ENCODE measurements at regions not wholly inside any gene's neighbourhood (a gene's known extent, or its start where the extent isn't known, plus 50 kb on each side); places are given as distances from the start of the nearest gene placed in this dataset.
"Not testable (repeated sequence)": the region's sequence is repeated elsewhere in the genome, so short reads cannot be mapped to it uniquely, and the experiment has no call there.

- in situ Hi-C loops (cut with HindIII; ENCODE audit: low pct_unique_long_range_greater_than_20kb, low sequenced_read_pairs): no loop called here
- DNase-seq (ENCODE audit: low read depth, low spot score): no peak
These were observed 317.9 kb upstream of the DIPK2B start for GRCh38 chrX:45518552-45518951.

- DNase-seq (ENCODE audit: low read depth, low spot score): no peak
- in situ Hi-C loops (cut with HindIII; ENCODE audit: low pct_unique_long_range_greater_than_20kb, low sequenced_read_pairs): no loop called here
These were observed 316.7 kb upstream of the DIPK2B start for GRCh38 chrX:45517090-45517973.

GRCh38 chrX:45515262-45516215 is 314.9 kb upstream of the DIPK2B start:
- DNase-seq (ENCODE audit: low read depth, low spot score): peak; percentile 45
- in situ Hi-C loops (cut with HindIII; ENCODE audit: low pct_unique_long_range_greater_than_20kb, low sequenced_read_pairs): no loop called here

- in situ Hi-C loops (cut with HindIII; ENCODE audit: low pct_unique_long_range_greater_than_20kb, low sequenced_read_pairs): no loop called here
- DNase-seq (ENCODE audit: low read depth, low spot score): peak; percentile 1
These were observed 312.4 kb upstream of the DIPK2B start for GRCh38 chrX:45513042-45513441.

GRCh38 chrX:45508454-45508853 is 307.8 kb upstream of the DIPK2B start:
- in situ Hi-C loops (cut with HindIII; ENCODE audit: low pct_unique_long_range_greater_than_20kb, low sequenced_read_pairs): no loop called here
- DNase-seq (ENCODE audit: low read depth, low spot score): no peak

- in situ Hi-C loops (cut with HindIII; ENCODE audit: low pct_unique_long_range_greater_than_20kb, low sequenced_read_pairs): no loop called here
- no peak for DNase-seq (ENCODE audit: low read depth, low spot score)
These were observed 305.6 kb upstream of the DIPK2B start for GRCh38 chrX:45506149-45506730.

- in situ Hi-C loops (cut with HindIII; ENCODE audit: low pct_unique_long_range_greater_than_20kb, low sequenced_read_pairs): no loop called here
- DNase-seq (ENCODE audit: low read depth, low spot score): no peak
These were observed 304.5 kb upstream of the DIPK2B start for GRCh38 chrX:45505214-45505613.

- in situ Hi-C loops (cut with HindIII; ENCODE audit: low pct_unique_long_range_greater_than_20kb, low sequenced_read_pairs); DNase-seq (ENCODE audit: low read depth, low spot score): not testable (repeated sequence)
These were observed 303.2 kb upstream of the DIPK2B start for GRCh38 chrX:45503787-45504362.

GRCh38 chrX:45502396-45502795 is 301.7 kb upstream of the DIPK2B start:
- in situ Hi-C loops (cut with HindIII; ENCODE audit: low pct_unique_long_range_greater_than_20kb, low sequenced_read_pairs): no loop called here
- DNase-seq (ENCODE audit: low read depth, low spot score): no peak

GRCh38 chrX:45497290-45497689 is 296.6 kb upstream of the DIPK2B start:
- in situ Hi-C loops (cut with HindIII; ENCODE audit: low pct_unique_long_range_greater_than_20kb, low sequenced_read_pairs): no loop called here
- no peak for DNase-seq (ENCODE audit: low read depth, low spot score)

GRCh38 chrX:45485719-45486118 is 285.0 kb upstream of the DIPK2B start:
- DNase-seq (ENCODE audit: low read depth, low spot score): no peak
- in situ Hi-C loops (cut with HindIII; ENCODE audit: low pct_unique_long_range_greater_than_20kb, low sequenced_read_pairs): no loop called here

- in situ Hi-C loops (cut with HindIII; ENCODE audit: low pct_unique_long_range_greater_than_20kb, low sequenced_read_pairs): no loop called here
- DNase-seq (ENCODE audit: low read depth, low spot score): no peak
These were observed 279.3 kb upstream of the DIPK2B start for GRCh38 chrX:45479835-45480422.

GRCh38 chrX:45479196-45479834 is 278.6 kb upstream of the DIPK2B start:
- DNase-seq (ENCODE audit: low read depth, low spot score): no peak
- in situ Hi-C loops (cut with HindIII; ENCODE audit: low pct_unique_long_range_greater_than_20kb, low sequenced_read_pairs): no loop called here

- no peak for DNase-seq (ENCODE audit: low read depth, low spot score)
- in situ Hi-C loops (cut with HindIII; ENCODE audit: low pct_unique_long_range_greater_than_20kb, low sequenced_read_pairs): no loop called here
These were observed 272.3 kb upstream of the DIPK2B start for GRCh38 chrX:45472968-45473367.

- in situ Hi-C loops (cut with HindIII; ENCODE audit: low pct_unique_long_range_greater_than_20kb, low sequenced_read_pairs); DNase-seq (ENCODE audit: low read depth, low spot score): not testable (repeated sequence)
These were observed 266.9 kb upstream of the DIPK2B start for GRCh38 chrX:45467537-45467936.

GRCh38 chrX:45455732-45456131 is 255.1 kb upstream of the DIPK2B start:
- in situ Hi-C loops (cut with HindIII; ENCODE audit: low pct_unique_long_range_greater_than_20kb, low sequenced_read_pairs); DNase-seq (ENCODE audit: low read depth, low spot score): not testable (repeated sequence)

GRCh38 chrX:45454290-45454689 is 253.6 kb upstream of the DIPK2B start:
- DNase-seq (ENCODE audit: low read depth, low spot score): no peak
- in situ Hi-C loops (cut with HindIII; ENCODE audit: low pct_unique_long_range_greater_than_20kb, low sequenced_read_pairs): no loop called here

Measured in SK-MEL-5 (cell line).